HepG2 (cell line): ENCODE measurements at regions not wholly inside any gene's neighbourhood (a gene's known extent, or its start where the extent isn't known, plus 50 kb on each side); places are given as distances from the start of the nearest gene placed in this dataset.
A peak's percentile ranks its signal among the peaks of the same experiment; 100 is the strongest.

Experiments used
- CREM ChIP-seq, 2 experiments: sonication (generic) in 1 of 2; formaldehyde crosslinking in 1 of 2; IDR thresholded peaks; 2 replicates each; pipeline versions ENCODE4 v1.4.0 to v1.6.1; 2016 to 2020; ENCODE audit warnings: antibody characterized with exemption in 1 of 2, mild to moderate bottlenecking in 1 of 2, missing genetic modification reagents in 1 of 2
- EHMT2 ChIP-seq: fragments of 200-600 bp; sonication (generic); IDR thresholded peaks from 2 replicates; pipeline ENCODE4 v1.7.0; 2017; ENCODE audit warnings: antibody characterized with exemption, low read depth, low read length, borderline replicate concordance
- IRF1 ChIP-seq: sonication (generic); formaldehyde crosslinking; IDR thresholded peaks from 2 replicates; pipeline ENCODE4 v1.4.0; 2020; ENCODE audit warnings: low read depth, mild to moderate bottlenecking, missing genetic modification reagents
- IRF2 ChIP-seq: IDR thresholded peaks from 2 replicates; pipeline ENCODE4 v1.6.1; 2018; ENCODE audit warnings: missing genetic modification reagents, missing compliant biosample characterization
- MAFF ChIP-seq: IDR thresholded peaks from 2 replicates; pipeline ENCODE4 v1.6.1; 2011; ENCODE audit warnings: low read depth, low read length, improper control_type of control experiment
- MLXIP ChIP-seq: sonication (generic); formaldehyde crosslinking; IDR thresholded peaks from 2 replicates; pipeline ENCODE4 v1.9.0; 2021; ENCODE audit warnings: missing genetic modification reagents, borderline replicate concordance
- MTERF4 ChIP-seq: sonication (generic); formaldehyde crosslinking; IDR thresholded peaks from 2 replicates; pipeline ENCODE4 v1.8.0; 2023; ENCODE audit warnings: mild to moderate bottlenecking, missing genetic modification reagents
- NFYC ChIP-seq: IDR thresholded peaks from 2 replicates; pipeline ENCODE4 v1.6.1; 2016; ENCODE audit warnings: missing genetic modification reagents, missing compliant biosample characterization
- PAF1 ChIP-seq: IDR thresholded peaks from 2 replicates; pipeline ENCODE4 v1.6.1; 2016; ENCODE audit warnings: missing genetic modification reagents, missing compliant biosample characterization
- POLR2AphosphoS5 ChIP-seq: IDR thresholded peaks from 2 replicates; pipeline ENCODE4 v1.6.1; 2012; ENCODE audit warnings: low read depth, low read length
- SUZ12 ChIP-seq: fragments of 150-350 bp; IDR thresholded peaks from 2 replicates; pipeline ENCODE4 v1.6.1; 2014; ENCODE audit warnings: low read depth, low read length
- TFE3 ChIP-seq: IDR thresholded peaks from 2 replicates; pipeline ENCODE4 v1.6.1; 2016
- THRA ChIP-seq: sonication (generic); formaldehyde crosslinking; IDR thresholded peaks from 2 replicates; pipeline ENCODE4 v1.4.0; 2020; ENCODE audit warnings: missing genetic modification reagents, borderline replicate concordance
- ZFYVE20 ChIP-seq: sonication (generic); formaldehyde crosslinking; IDR thresholded peaks from 2 replicates; pipeline ENCODE4 v1.8.0; 2023; ENCODE audit warnings: low read depth, mild to moderate bottlenecking, moderate library complexity, missing genetic modification reagents, borderline replicate concordance
- ZNF251 ChIP-seq: sonication (generic); formaldehyde crosslinking; IDR thresholded peaks from 2 replicates; pipeline ENCODE4 v1.9.0; 2021; ENCODE audit warnings: mild to moderate bottlenecking, missing genetic modification reagents
- ZNF331 ChIP-seq: sonication (generic); formaldehyde crosslinking; IDR thresholded peaks from 2 replicates; pipeline ENCODE4 v1.4.0; 2020; ENCODE audit warnings: missing genetic modification reagents
- ZNF460 ChIP-seq: sonication (generic); formaldehyde crosslinking; IDR thresholded peaks from 2 replicates; pipeline ENCODE4 v1.5.1; 2020; ENCODE audit warnings: missing genetic modification reagents, mild to moderate bottlenecking, borderline replicate concordance
- ZNF605 ChIP-seq: sonication (generic); formaldehyde crosslinking; IDR thresholded peaks from 2 replicates; pipeline ENCODE4 v1.8.0; 2022; ENCODE audit warnings: mild to moderate bottlenecking, missing genetic modification reagents
- ZNF784 ChIP-seq: sonication (generic); formaldehyde crosslinking; IDR thresholded peaks from 2 replicates; pipeline ENCODE4 v1.5.1; 2020; ENCODE audit warnings: missing genetic modification reagents, mild to moderate bottlenecking, borderline replicate concordance
- ZSCAN9 ChIP-seq: IDR thresholded peaks from 2 replicates; pipeline ENCODE4 v1.6.1; 2016; ENCODE audit warnings: borderline replicate concordance

GRCh38 chr1:58903514-58904298 is 119.9 kb upstream of the JUN start (continued):
- no peak for TF ChIP-seq THRA
- TF ChIP-seq ZNF251 (CRISPR knock-in tag) = no peak
- no peak for TF ChIP-seq MAFF
- TF ChIP-seq ZNF605 (CRISPR knock-in tag) = peak; percentile 77
- TF ChIP-seq ZNF460 (CRISPR knock-in tag) = no peak
- 0 out of 2 replicates have a peak, but pooled peaks have one; percentile 42 for TF ChIP-seq IRF2
- TF ChIP-seq NFYC (CRISPR knock-in tag) = no peak
- TF ChIP-seq IRF1 = no peak
- TF ChIP-seq POLR2AphosphoS5 = peak; percentile 18; the same call in 1 of the 2 replicates
- no peak for TF ChIP-seq EHMT2
- peak; percentile 58; the same call in 1 of the 2 replicates for TF ChIP-seq ZSCAN9 (CRISPR knock-in tag)
- no peak for TF ChIP-seq CREM (IDR thresholded peaks at IDR 0.05)
- no peak for TF ChIP-seq CREM (CRISPR knock-in tag; IDR thresholded peaks at IDR 0.05)
- no peak for TF ChIP-seq ZFYVE20 (CRISPR knock-in tag)
- peak; percentile 36; the same call in 1 of the 2 replicates for TF ChIP-seq ZNF331 (CRISPR knock-in tag)
- no peak for TF ChIP-seq SUZ12
- TF ChIP-seq TFE3 (CRISPR knock-in tag) = no peak
- TF ChIP-seq MTERF4 = 0 out of 2 replicates have a peak, but pooled peaks have one; percentile 45
- TF ChIP-seq MLXIP (CRISPR knock-in tag) = no peak; the same call in 1 of the 2 replicates
- TF ChIP-seq ZNF784 (CRISPR knock-in tag) = no peak
- no peak for TF ChIP-seq PAF1 (CRISPR knock-in tag)
